ENCODE measurements at regions not wholly inside any gene's neighbourhood (a gene's known extent, or its start where the extent isn't known, plus 50 kb on each side); places are given as distances from the start of the nearest gene placed in this dataset.

GRCh38 chr15:81908111-81908510 lies 137.7 kb downstream of the MEX3B start:
- intact Hi-C loops (cut with DNase I): no loop called here
- no peak for FAIRE-seq
- H3K27ac ChIP-seq (ENCODE audit: low read depth in 2 of 2, low read length in 2 of 2): no peak overlapping the region
- no peak for TF ChIP-seq CTCF (IDR thresholded peaks at IDR 0.05; ENCODE audit: borderline replicate concordance, extremely low read depth, insufficient read depth)
- no peak overlapping the region for H3K9ac ChIP-seq (ENCODE audit: low read length in 3 of 3)
- peaks cover 0 to 8% (median 0%) of the 10 kb centered on the region in 3 donors for H3K4me1 ChIP-seq (ENCODE audit: control insufficient read depth in 2 of 3, insufficient read depth in 2 of 3, low read depth in 1 of 3, low read length in 3 of 3)
- no peak for DNase-seq
- no peaks in the 10 kb centered on the region for H3K36me3 ChIP-seq (ENCODE audit: control insufficient read depth in 2 of 3, insufficient read depth in 3 of 3, low read length in 3 of 3)
- no peaks in the 10 kb centered on the region for H3K9me3 ChIP-seq (ENCODE audit: control insufficient read depth in 2 of 3, insufficient read depth in 1 of 3, low read length in 3 of 3)
- no peak overlapping the region for H3K4me3 ChIP-seq (ENCODE audit: low read length in 3 of 3)
- H3K27me3 ChIP-seq (ENCODE audit: control insufficient read depth, insufficient read depth, low read length): no peaks in the 10 kb centered on the region

GRCh38 chr15:81907521-81907920 lies 138.3 kb downstream of the MEX3B start:
- FAIRE-seq (no peak), DNase-seq (no peak)
- Histone ChIP-seq H3K9me3 (ENCODE audit: control insufficient read depth in 2 of 3, insufficient read depth in 1 of 3, low read length in 3 of 3) (no peaks in the 10 kb centered on the region), H3K27ac (ENCODE audit: low read depth in 2 of 2, low read length in 2 of 2) (no peak overlapping the region), H3K27me3 (ENCODE audit: control insufficient read depth, insufficient read depth, low read length) (no peaks in the 10 kb centered on the region), H3K4me3 (ENCODE audit: low read length in 3 of 3) (no peak overlapping the region), H3K36me3 (ENCODE audit: control insufficient read depth in 2 of 3, insufficient read depth in 3 of 3, low read length in 3 of 3) (no peaks in the 10 kb centered on the region), H3K9ac (ENCODE audit: low read length in 3 of 3) (no peak overlapping the region), H3K4me1 (ENCODE audit: control insufficient read depth in 2 of 3, insufficient read depth in 2 of 3, low read depth in 1 of 3, low read length in 3 of 3) (peaks cover 0 to 8% (median 0%) of the 10 kb centered on the region in 3 donors)
- intact Hi-C loops (cut with DNase I): no loop called here
- TF ChIP-seq CTCF (IDR thresholded peaks at IDR 0.05; ENCODE audit: borderline replicate concordance, extremely low read depth, insufficient read depth): no peak

- H3K27me3 ChIP-seq (ENCODE audit: control insufficient read depth, insufficient read depth, low read length): no peaks in the 10 kb centered on the region
- no peaks in the 10 kb centered on the region for H3K36me3 ChIP-seq (ENCODE audit: control insufficient read depth in 2 of 3, insufficient read depth in 3 of 3, low read length in 3 of 3)
- peaks cover 0 to 2% (median 0%) of the 10 kb centered on the region in 3 donors for H3K4me1 ChIP-seq (ENCODE audit: control insufficient read depth in 2 of 3, insufficient read depth in 2 of 3, low read depth in 1 of 3, low read length in 3 of 3)
- H3K27ac ChIP-seq (ENCODE audit: low read depth in 2 of 2, low read length in 2 of 2): no peak overlapping the region
- H3K4me3 ChIP-seq (ENCODE audit: low read length in 3 of 3): no peak overlapping the region
- H3K9me3 ChIP-seq (ENCODE audit: control insufficient read depth in 2 of 3, insufficient read depth in 1 of 3, low read length in 3 of 3): no peaks in the 10 kb centered on the region
- no peak overlapping the region for H3K9ac ChIP-seq (ENCODE audit: low read length in 3 of 3)
- no peak for TF ChIP-seq CTCF (IDR thresholded peaks at IDR 0.05; ENCODE audit: borderline replicate concordance, extremely low read depth, insufficient read depth)
- DNase-seq: no peak
- no peak for FAIRE-seq
- intact Hi-C loops (cut with DNase I): no loop called here
Measured at GRCh38 chr15:81905889-81906288, 139.9 kb downstream of the MEX3B start.

- H3K9ac ChIP-seq (ENCODE audit: low read length in 3 of 3): no peak overlapping the region
- DNase-seq (no peak), FAIRE-seq (no peak)
- H3K4me1 ChIP-seq (ENCODE audit: control insufficient read depth in 2 of 3, insufficient read depth in 2 of 3, low read depth in 1 of 3, low read length in 3 of 3): no peaks in the 10 kb centered on the region
- H3K36me3 ChIP-seq (ENCODE audit: control insufficient read depth in 2 of 3, insufficient read depth in 3 of 3, low read length in 3 of 3): no peaks in the 10 kb centered on the region
- no peak overlapping the region for H3K27ac ChIP-seq (ENCODE audit: low read depth in 2 of 2, low read length in 2 of 2)
- H3K4me3 ChIP-seq (ENCODE audit: low read length in 3 of 3): no peak overlapping the region
- no peaks in the 10 kb centered on the region for H3K27me3 ChIP-seq (ENCODE audit: control insufficient read depth, insufficient read depth, low read length)
- H3K9me3 ChIP-seq (ENCODE audit: control insufficient read depth in 2 of 3, insufficient read depth in 1 of 3, low read length in 3 of 3): no peaks in the 10 kb centered on the region
- no peak for TF ChIP-seq CTCF (IDR thresholded peaks at IDR 0.05; ENCODE audit: borderline replicate concordance, extremely low read depth, insufficient read depth)
- intact Hi-C loops (cut with DNase I): no loop called here
Measured at GRCh38 chr15:81901319-81901718, 144.5 kb downstream of the MEX3B start.

Data from kidney (tissue), 13 donors.